Activated CD8-positive, alpha-beta T cell treated with anti-CD3 and anti-CD28 coated beads for 36 hours (primary cell): ENCODE measurements at regions not wholly inside any gene's neighbourhood (a gene's known extent, or its start where the extent isn't known, plus 50 kb on each side); places are given as distances from the start of the nearest gene placed in this dataset.

ENCODE experiments used
- ATAC-seq: fragments of 200-7000 bp; cut with Tn5 transposase; one replicate; pipeline ENCODE4 v1.10.0; 2021; ENCODE audit warnings: mild to moderate bottlenecking, moderate library complexity
- CTCF ChIA-PET: fragments of 350-600 bp; sonication (Branson Sonifier 250); formaldehyde crosslinking; loops from one replicate; lab custom pipeline; 2021; ENCODE audit warnings: antibody characterized with exemption; lab: Charles Lee
- POLR2A ChIA-PET: fragments of 350-600 bp; sonication (Branson Sonifier 250); formaldehyde crosslinking; loops from one replicate; lab custom pipeline; 2021; ENCODE audit warnings: antibody characterized with exemption; lab: Charles Lee
- DNase-seq: peaks from one replicate; pipeline ENCODE4 v3.0.0-alpha.2; 2020
- H3K27ac Mint-ChIP-seq: one replicate; pipeline ENCODE4 v1.8.0; 2021; ENCODE audit warnings: mild to moderate bottlenecking, mixed read lengths
- H3K27me3 Mint-ChIP-seq: one replicate; pipeline ENCODE4 v1.8.0; 2021; ENCODE audit warnings: mixed read lengths
- H3K36me3 Mint-ChIP-seq: one replicate; pipeline ENCODE4 v1.8.0; 2021; ENCODE audit warnings: low read depth, mixed read lengths
- H3K4me1 Mint-ChIP-seq: one replicate; pipeline ENCODE4 v1.8.0; 2021; ENCODE audit warnings: low read depth, mixed read lengths
- H3K4me3 Mint-ChIP-seq: one replicate; pipeline ENCODE4 v1.8.0; 2021; ENCODE audit warnings: mild to moderate bottlenecking, moderate library complexity, mixed read lengths
- H3K9me3 Mint-ChIP-seq: one replicate; pipeline ENCODE4 v1.8.0; 2021; ENCODE audit warnings: mixed read lengths
- CTCF ChIP-seq: fragments of 200-600 bp; IDR thresholded peaks from one replicate; pipeline ENCODE4 v1.8.0; 2022; ENCODE audit warnings: antibody characterized with exemption, mild to moderate bottlenecking
- intact Hi-C: fragments of 100-400 bp; cut with micrococcal nuclease; formaldehyde crosslinking; loops from one replicate; pipeline ENCODE4 v1.10.0; 2022

- H3K36me3 Mint-ChIP-seq = no peaks in the 10 kb centered on the region
- no peaks in the 10 kb centered on the region for H3K27me3 Mint-ChIP-seq
- intact Hi-C loops = no loop called here
- no peak overlapping the region for H3K27ac Mint-ChIP-seq
- DNase-seq = no peak
- no peaks in the 10 kb centered on the region for H3K4me1 Mint-ChIP-seq
- POLR2A ChIA-PET = no interaction called here
- H3K4me3 Mint-ChIP-seq = no peak overlapping the region
- no peak for TF ChIP-seq CTCF
- CTCF ChIA-PET = no interaction called here
- peaks cover 8% of the 10 kb centered on the region for H3K9me3 Mint-ChIP-seq
- no peak for ATAC-seq
These were observed 1183.7 kb upstream of the PRMT6 start for GRCh38 chr1:105872817-105873216.

- DNase-seq (no peak), ATAC-seq (no peak)
- ChIA-PET POLR2A (no interaction called here), CTCF (no interaction called here)
- Mint-ChIP-seq H3K4me3 (no peak overlapping the region), H3K27ac (no peak overlapping the region), H3K36me3 (no peaks in the 10 kb centered on the region), H3K27me3 (no peaks in the 10 kb centered on the region), H3K9me3 (peaks cover 12% of the 10 kb centered on the region), H3K4me1 (no peaks in the 10 kb centered on the region)
- intact Hi-C loops = no loop called here
- TF ChIP-seq CTCF = no peak
These were observed 1181.9 kb upstream of the PRMT6 start for GRCh38 chr1:105874621-105875020.

GRCh38 chr1:105886309-105886708 is 1170.2 kb upstream of the PRMT6 start:
- H3K27ac Mint-ChIP-seq = no peak overlapping the region
- DNase-seq = no peak
- H3K27me3 Mint-ChIP-seq = no peaks in the 10 kb centered on the region
- ChIA-PET CTCF (no interaction called here), POLR2A (no interaction called here)
- no peak for TF ChIP-seq CTCF
- no peaks in the 10 kb centered on the region for H3K4me1 Mint-ChIP-seq
- ATAC-seq = no peak
- intact Hi-C loops = no loop called here
- peaks cover 9% of the 10 kb centered on the region for H3K9me3 Mint-ChIP-seq
- no peak overlapping the region for H3K4me3 Mint-ChIP-seq
- no peaks in the 10 kb centered on the region for H3K36me3 Mint-ChIP-seq

GRCh38 chr1:105891308-105891707 is 1165.2 kb upstream of the PRMT6 start:
- Mint-ChIP-seq H3K4me1 (no peaks in the 10 kb centered on the region), H3K36me3 (no peaks in the 10 kb centered on the region), H3K27me3 (no peaks in the 10 kb centered on the region), H3K9me3 (peaks cover 17% of the 10 kb centered on the region), H3K27ac (no peak overlapping the region), H3K4me3 (no peak overlapping the region)
- intact Hi-C loops = no loop called here
- DNase-seq (no peak), ATAC-seq (no peak)
- POLR2A ChIA-PET = no interaction called here
- no peak for TF ChIP-seq CTCF
- CTCF ChIA-PET = no interaction called here

- no peaks in the 10 kb centered on the region for H3K27me3 Mint-ChIP-seq
- DNase-seq (no peak), ATAC-seq (no peak)
- H3K9me3 Mint-ChIP-seq = peaks cover 28% of the 10 kb centered on the region
- H3K36me3 Mint-ChIP-seq = no peaks in the 10 kb centered on the region
- TF ChIP-seq CTCF = no peak
- CTCF ChIA-PET = no interaction called here
- POLR2A ChIA-PET = no interaction called here
- intact Hi-C loops = no loop called here
- no peaks in the 10 kb centered on the region for H3K4me1 Mint-ChIP-seq
- H3K27ac Mint-ChIP-seq = no peak overlapping the region
- H3K4me3 Mint-ChIP-seq = no peak overlapping the region
These were observed 1162.5 kb upstream of the PRMT6 start for GRCh38 chr1:105894006-105894405.
